Gastrocnemius medialis (tissue), 4 donors: ENCODE measurements at regions not wholly inside any gene's neighbourhood (a gene's known extent, or its start where the extent isn't known, plus 50 kb on each side); places are given as distances from the start of the nearest gene placed in this dataset.

Experiments
- POLR2A ChIP-seq, 2 donors: fragments of 450-650 bp; IDR thresholded peaks; one replicate each; pipeline ENCODE4 v1.6.1; 2017; ENCODE audit warnings: antibody characterized with exemption in 2 of 2, mild to moderate bottlenecking in 2 of 2, moderate library complexity in 2 of 2
- TF ChIP-seq, protein P1 (sequence below), 5 experiments: fragments of 450-650 bp in 3 of 5; fragments of 200-600 bp in 2 of 5; sonication (generic) in 2 of 5; IDR thresholded peaks in 4 of 5; conservative IDR thresholded peaks in 1 of 5; 1 replicate in 4 of 5; 2 replicates in 1 of 5; pipeline ENCODE4 v1.5.1; 2016 to 2019; ENCODE audit warnings: antibody characterized with exemption in 5 of 5, mild to moderate bottlenecking in 3 of 5, moderate library complexity in 3 of 5

DNA sequence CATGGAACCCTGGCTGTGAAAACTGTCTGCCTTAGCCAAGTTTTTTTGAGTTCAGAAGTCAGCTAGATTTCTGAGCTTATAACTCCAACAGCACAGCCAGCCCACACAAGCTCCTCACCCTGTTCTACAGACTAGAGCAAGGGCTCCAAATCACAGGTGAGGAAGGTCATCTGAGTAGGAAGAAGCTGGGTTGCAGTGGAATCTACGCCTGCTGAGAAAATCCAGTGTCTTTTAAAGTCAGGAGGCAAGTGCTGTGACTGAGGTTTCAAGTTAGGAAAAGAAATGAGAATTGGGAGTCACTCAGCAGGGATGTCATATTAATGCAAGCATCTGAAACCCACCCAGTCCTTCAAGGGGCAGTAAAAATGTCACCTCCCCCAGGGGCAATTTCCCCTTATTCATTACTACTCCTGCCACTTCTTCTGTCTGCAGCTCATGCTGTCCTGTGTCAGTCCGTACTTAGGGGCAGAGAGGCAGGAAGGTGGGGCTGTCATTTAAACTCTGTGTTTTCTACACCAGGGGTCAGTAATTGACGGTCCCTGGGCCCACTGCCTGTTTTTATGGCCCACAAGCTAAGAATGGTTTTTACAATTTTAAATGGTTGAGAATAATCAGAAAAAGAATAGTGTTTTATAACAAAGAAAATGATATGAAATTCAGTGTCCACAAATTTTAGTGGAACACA is 551.1 kb downstream of the BCL11A start:
- TF ChIP-seq, protein P1, sequence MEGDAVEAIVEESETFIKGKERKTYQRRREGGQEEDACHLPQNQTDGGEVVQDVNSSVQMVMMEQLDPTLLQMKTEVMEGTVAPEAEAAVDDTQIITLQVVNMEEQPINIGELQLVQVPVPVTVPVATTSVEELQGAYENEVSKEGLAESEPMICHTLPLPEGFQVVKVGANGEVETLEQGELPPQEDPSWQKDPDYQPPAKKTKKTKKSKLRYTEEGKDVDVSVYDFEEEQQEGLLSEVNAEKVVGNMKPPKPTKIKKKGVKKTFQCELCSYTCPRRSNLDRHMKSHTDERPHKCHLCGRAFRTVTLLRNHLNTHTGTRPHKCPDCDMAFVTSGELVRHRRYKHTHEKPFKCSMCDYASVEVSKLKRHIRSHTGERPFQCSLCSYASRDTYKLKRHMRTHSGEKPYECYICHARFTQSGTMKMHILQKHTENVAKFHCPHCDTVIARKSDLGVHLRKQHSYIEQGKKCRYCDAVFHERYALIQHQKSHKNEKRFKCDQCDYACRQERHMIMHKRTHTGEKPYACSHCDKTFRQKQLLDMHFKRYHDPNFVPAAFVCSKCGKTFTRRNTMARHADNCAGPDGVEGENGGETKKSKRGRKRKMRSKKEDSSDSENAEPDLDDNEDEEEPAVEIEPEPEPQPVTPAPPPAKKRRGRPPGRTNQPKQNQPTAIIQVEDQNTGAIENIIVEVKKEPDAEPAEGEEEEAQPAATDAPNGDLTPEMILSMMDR (IDR thresholded peaks at IDR 0.05 in 4 of 5, conservative IDR thresholded peaks at IDR 0.05 in 1 of 5), result no peak
- no peak for TF ChIP-seq POLR2A (IDR thresholded peaks at IDR 0.05)
